Tibial artery (tissue), 4 donors: ENCODE measurements at regions not wholly inside any gene's neighbourhood (a gene's known extent, or its start where the extent isn't known, plus 50 kb on each side); places are given as distances from the start of the nearest gene placed in this dataset.
A peak's percentile ranks its signal among the peaks of the same experiment; 100 is the strongest.

ENCODE experiments used
- DNase-seq, 2 donors: peaks; one replicate each; pipeline ENCODE4 v3.0.0-alpha.2; 2019
- H3K27ac ChIP-seq, 2 donors: fragments of 200-600 bp; sonication (generic) in 1 of 2; 1 replicate in 1 of 2; 2 replicates in 1 of 2; pipeline ENCODE4 v1.5.1; 2018 to 2019; ENCODE audit warnings: mild to moderate bottlenecking in 1 of 2
- H3K27me3 ChIP-seq, 2 donors: fragments of 200-600 bp; sonication (generic) in 1 of 2; one replicate each; pipeline versions ENCODE4 v1.5.1 to v1.6.0; 2016 to 2019
- H3K36me3 ChIP-seq, 3 donors: fragments of 200-600 bp; sonication (generic) in 2 of 3; one replicate each; pipeline ENCODE4 v1.5.1; 2016 to 2019; ENCODE audit warnings: mild to moderate bottlenecking in 2 of 3
- H3K4me1 ChIP-seq, 4 donors: fragments of 200-600 bp; sonication (generic) in 2 of 4; 1 replicate in 3 of 4; 2 replicates in 1 of 4; pipeline ENCODE4 v1.5.1; 2016 to 2019
- H3K4me3 ChIP-seq, 2 donors: fragments of 200-600 bp; sonication (generic) in 1 of 2; 1 replicate in 1 of 2; 2 replicates in 1 of 2; pipeline ENCODE4 v1.5.1; 2018 to 2019; ENCODE audit warnings: mild to moderate bottlenecking in 2 of 2
- H3K9me3 ChIP-seq, 3 donors: fragments of 200-600 bp; sonication (generic) in 1 of 3; one replicate each; pipeline ENCODE4 v1.5.1; 2016 to 2019
- intact Hi-C: fragments of 100-400 bp; cut with DNase I; formaldehyde crosslinking; loops from one replicate; pipeline ENCODE4 v1.15.0; 2023; ENCODE audit warnings: low total_unique reads
- TF ChIP-seq, protein P1 (sequence below), 2 experiments: fragments of 200-600 bp in 1 of 2; fragments of 450-650 bp in 1 of 2; IDR thresholded peaks; one replicate each; pipeline ENCODE4 v1.5.1; 2017 to 2019; ENCODE audit warnings: antibody characterized with exemption in 2 of 2, mild to moderate bottlenecking in 1 of 2, moderate library complexity in 1 of 2

DNA sequence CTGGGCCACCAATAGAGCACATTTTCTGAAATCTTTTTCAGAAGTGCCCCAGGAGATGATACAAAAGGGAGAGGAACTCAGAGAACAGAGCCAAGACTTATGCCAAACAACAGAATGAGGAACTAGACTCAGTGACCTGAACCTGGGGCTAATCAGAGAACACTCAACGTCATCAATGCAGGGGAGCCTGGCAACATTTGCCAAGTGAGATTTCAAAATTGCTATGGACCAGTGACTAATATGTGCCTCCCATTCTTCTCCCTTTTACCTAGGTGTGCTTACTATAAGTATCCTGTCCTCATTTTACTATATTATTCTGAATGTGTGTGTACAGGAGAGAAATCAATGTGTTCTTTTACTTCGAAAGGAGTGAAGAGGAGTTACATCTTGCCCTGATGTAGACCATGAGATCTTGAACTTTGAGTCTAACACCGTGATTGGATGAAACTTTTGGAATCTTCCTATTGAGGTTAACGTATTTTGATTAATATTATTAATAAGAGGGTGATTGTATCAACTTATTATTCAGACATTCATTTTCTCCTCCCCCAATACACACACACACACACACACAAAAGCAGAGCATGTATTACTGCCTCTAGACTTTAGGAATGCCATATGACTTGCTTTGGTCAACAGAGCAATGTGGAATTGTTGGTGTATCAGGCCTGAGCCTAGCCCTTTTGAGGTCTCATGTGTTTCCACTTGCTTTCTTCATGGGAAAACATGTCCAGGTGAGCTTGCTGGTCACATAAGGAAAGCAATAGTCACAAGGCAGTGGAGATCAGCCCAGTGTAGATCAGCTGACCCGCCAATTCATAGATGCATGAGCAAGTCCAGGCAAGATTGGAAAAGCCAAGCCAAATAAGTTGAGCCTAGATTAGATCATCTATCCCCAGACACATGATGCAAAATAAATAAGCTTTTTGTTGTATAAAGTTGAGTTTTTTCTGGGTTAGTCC, 80.3 kb upstream of the ETS2 start:
- Histone ChIP-seq H3K36me3 (no peaks in the 10 kb centered on the region), H3K27ac (no peak overlapping the region), H3K27me3 (no peaks in the 10 kb centered on the region), H3K4me3 (no peak overlapping the region), H3K9me3 (peaks cover 0 to 19% (median 11%) of the 10 kb centered on the region in 3 donors), H3K4me1 (peaks cover 0 to 9% (median 4%) of the 10 kb centered on the region in 4 donors)
- intact Hi-C loops = no loop called here
- no peak for DNase-seq
- TF ChIP-seq, protein P1, sequence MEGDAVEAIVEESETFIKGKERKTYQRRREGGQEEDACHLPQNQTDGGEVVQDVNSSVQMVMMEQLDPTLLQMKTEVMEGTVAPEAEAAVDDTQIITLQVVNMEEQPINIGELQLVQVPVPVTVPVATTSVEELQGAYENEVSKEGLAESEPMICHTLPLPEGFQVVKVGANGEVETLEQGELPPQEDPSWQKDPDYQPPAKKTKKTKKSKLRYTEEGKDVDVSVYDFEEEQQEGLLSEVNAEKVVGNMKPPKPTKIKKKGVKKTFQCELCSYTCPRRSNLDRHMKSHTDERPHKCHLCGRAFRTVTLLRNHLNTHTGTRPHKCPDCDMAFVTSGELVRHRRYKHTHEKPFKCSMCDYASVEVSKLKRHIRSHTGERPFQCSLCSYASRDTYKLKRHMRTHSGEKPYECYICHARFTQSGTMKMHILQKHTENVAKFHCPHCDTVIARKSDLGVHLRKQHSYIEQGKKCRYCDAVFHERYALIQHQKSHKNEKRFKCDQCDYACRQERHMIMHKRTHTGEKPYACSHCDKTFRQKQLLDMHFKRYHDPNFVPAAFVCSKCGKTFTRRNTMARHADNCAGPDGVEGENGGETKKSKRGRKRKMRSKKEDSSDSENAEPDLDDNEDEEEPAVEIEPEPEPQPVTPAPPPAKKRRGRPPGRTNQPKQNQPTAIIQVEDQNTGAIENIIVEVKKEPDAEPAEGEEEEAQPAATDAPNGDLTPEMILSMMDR (IDR thresholded peaks at IDR 0.05) = no peak

DNA sequence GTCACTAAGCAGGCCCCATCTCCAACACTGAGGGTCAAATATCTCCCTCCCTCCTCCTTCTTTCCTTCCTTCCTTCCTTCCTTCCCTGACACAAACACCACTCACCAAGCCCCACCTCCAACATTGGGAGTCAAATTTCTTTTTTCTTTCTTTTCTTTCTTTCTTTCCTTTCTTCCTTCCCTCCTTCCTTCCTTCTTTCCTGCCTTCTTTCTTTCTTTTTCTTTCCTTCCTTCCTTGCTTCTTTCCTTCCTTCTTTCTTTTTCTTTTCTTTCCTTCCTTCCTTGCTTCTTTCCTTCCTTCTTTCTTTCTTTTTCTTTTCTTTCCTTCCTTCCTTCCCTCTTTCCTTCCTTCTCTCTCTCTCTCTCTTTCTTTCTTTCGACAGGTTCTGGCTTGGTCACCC, 79.2 kb upstream of the ETS2 start:
- no peak for DNase-seq
- intact Hi-C loops = no loop called here
- TF ChIP-seq, protein P1 (IDR thresholded peaks at IDR 0.05) = no peak
- Histone ChIP-seq H3K27ac (no peak overlapping the region), H3K9me3 (peaks cover 0 to 19% (median 11%) of the 10 kb centered on the region in 3 donors), H3K27me3 (no peaks in the 10 kb centered on the region), H3K36me3 (no peaks in the 10 kb centered on the region), H3K4me1 (peaks cover 0 to 15% (median 4%) of the 10 kb centered on the region in 4 donors), H3K4me3 (no peak overlapping the region)

DNA sequence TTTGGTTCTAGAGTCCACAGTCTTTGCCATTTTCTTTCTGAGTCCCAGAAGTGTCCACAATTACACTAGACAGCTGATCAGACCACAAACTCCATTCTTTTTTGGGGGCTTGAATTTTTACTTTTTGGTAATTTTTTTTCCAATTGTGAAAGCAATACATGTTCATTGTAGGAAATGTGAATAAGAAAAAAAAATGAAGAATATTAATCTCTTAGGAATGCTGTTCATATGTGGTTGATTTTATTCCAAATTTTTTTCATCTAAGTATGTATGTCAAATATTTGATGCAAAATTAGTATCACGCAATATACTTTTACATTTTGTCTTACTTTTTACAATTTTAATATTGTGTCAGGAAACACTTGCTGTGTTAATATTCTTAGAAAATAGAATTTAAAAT, 76.4 kb upstream of the ETS2 start:
- intact Hi-C loops = no loop called here
- no peaks in the 10 kb centered on the region for H3K27me3 ChIP-seq
- TF ChIP-seq, protein P1 (IDR thresholded peaks at IDR 0.05) = no peak
- DNase-seq = no peak
- peaks cover 0 to 19% (median 11%) of the 10 kb centered on the region in 3 donors for H3K9me3 ChIP-seq
- H3K27ac ChIP-seq = no peak overlapping the region
- H3K4me3 ChIP-seq = no peak overlapping the region
- H3K4me1 ChIP-seq = peaks cover 0 to 17% (median 4%) of the 10 kb centered on the region in 4 donors
- H3K36me3 ChIP-seq = no peaks in the 10 kb centered on the region

DNA sequence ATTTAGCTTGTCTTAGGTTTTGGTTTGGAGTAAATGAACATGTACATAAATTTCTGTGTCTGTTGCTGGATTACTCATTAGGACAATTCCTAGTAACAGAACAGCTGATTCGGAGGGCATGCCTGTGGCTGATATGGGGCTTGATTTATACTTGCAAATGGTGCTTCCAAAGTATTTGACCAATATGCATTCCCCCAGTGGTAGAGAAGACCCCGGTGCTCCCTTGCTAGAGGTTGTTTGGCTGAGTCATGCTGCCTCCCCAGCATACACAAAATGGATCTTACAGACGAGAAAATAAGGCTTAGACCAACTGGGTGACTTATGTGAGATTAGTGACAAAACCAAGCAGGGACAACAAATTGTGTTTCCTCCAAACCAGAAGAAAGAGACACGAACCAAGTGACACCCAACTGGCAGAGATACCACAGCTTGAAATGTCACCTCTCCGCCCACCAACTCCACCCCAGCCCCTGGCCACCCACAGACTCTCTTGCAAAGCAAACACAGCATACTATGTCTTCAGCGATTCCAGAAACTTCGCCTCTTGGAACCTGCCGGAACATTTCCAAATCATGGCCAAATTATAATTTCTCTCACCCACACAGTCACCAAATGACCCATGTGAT, 75.9 kb upstream of the ETS2 start:
- Histone ChIP-seq H3K27me3 (no peaks in the 10 kb centered on the region), H3K9me3 (peaks cover 0 to 14% (median 8%) of the 10 kb centered on the region in 3 donors), H3K4me1 (peaks cover 0 to 20% (median 4%) of the 10 kb centered on the region in 4 donors), H3K36me3 (no peaks in the 10 kb centered on the region), H3K4me3 (no peak overlapping the region), H3K27ac (peak overlapping the region in 1 of 2 donors; percentile 27)
- no peak for DNase-seq
- intact Hi-C loops = loop anchor here (5.0 kb wide), 2 partner anchors 72 to 407 kb away; no protein-coding TSS in a partner anchor
- TF ChIP-seq, protein P1 (IDR thresholded peaks at IDR 0.05) = no peak

DNA sequence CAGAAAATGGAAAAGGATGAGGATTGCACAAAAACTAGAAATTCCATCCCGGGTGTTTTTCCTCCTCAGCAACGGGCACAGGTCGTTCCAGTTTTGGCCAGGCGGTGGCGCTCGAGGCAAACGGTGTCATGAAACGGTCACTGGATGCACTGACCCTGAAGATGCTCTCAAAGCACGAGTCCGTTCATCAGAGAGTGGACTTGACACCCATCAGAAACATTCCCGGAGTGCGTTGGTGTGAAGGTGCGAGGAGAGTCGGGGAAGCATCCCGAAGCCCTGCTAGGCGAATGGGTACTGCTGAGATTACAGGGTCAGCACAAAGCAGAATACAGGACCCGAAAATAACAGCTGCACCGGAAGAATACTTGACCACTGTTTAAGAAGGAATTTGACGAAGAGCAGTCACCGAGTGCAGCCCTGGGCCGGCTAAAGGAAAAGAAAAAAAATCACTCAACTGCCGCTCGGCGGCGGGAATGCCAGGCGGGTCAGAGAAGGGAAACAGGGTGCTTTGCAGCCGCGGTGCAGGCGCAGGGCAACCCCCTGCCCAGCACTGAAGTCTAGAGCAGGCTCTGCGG, 71.7 kb upstream of the ETS2 start:
- Histone ChIP-seq H3K9me3 (no peaks in the 10 kb centered on the region), H3K4me1 (peaks cover 0 to 20% (median 4%) of the 10 kb centered on the region in 4 donors), H3K36me3 (no peaks in the 10 kb centered on the region), H3K27me3 (no peaks in the 10 kb centered on the region), H3K27ac (peak overlapping the region; percentile 56 to 58), H3K4me3 (peak overlapping the region; percentile 31 to 48)
- TF ChIP-seq, protein P1 (IDR thresholded peaks at IDR 0.05) = peak; percentile 90 to 97
- intact Hi-C loops = loop anchor here (5.0 kb wide), 2 partner anchors 68 to 403 kb away; no protein-coding TSS in a partner anchor
- peak; percentile 93 to 94 for DNase-seq
